GM19025 (cell line): ENCODE measurements at regions not wholly inside any gene's neighbourhood (a gene's known extent, or its start where the extent isn't known, plus 50 kb on each side); places are given as distances from the start of the nearest gene placed in this dataset.

Experiments used
- ATAC-seq: cut with Tn5 transposase; IDR thresholded peaks from one replicate; pipeline ENCODE4 v1.9.1; 2021; ENCODE audit warnings: mild to moderate bottlenecking, low read depth, moderate library complexity; ENCODE audit not compliant: unreplicated experiment

- ATAC-seq: no peak
These were observed 414.7 kb downstream of the KCTD12 start for GRCh38 chr13:76471486-76471885.

GRCh38 chr13:76470991-76471390, 415.2 kb downstream of the KCTD12 start:
- no peak for ATAC-seq

GRCh38 chr13:76466043-76466442, 420.2 kb downstream of the KCTD12 start:
- ATAC-seq: no peak

- no peak for ATAC-seq
These were observed 422.9 kb downstream of the KCTD12 start for GRCh38 chr13:76463314-76463713.

GRCh38 chr13:76461999-76462398, 424.2 kb downstream of the KCTD12 start:
- ATAC-seq: no peak

GRCh38 chr13:76461484-76461883, 424.7 kb downstream of the KCTD12 start:
- ATAC-seq: no peak

GRCh38 chr13:76459863-76460262, 426.3 kb downstream of the KCTD12 start:
- no peak for ATAC-seq

GRCh38 chr13:76455960-76456359, 430.2 kb downstream of the KCTD12 start:
- no peak for ATAC-seq

GRCh38 chr13:76454991-76455390, 431.2 kb downstream of the KCTD12 start:
- no peak for ATAC-seq

GRCh38 chr13:76449716-76450115, 436.5 kb downstream of the KCTD12 start:
- ATAC-seq: no peak

GRCh38 chr13:76446191-76446590, 440.0 kb downstream of the KCTD12 start:
- no peak for ATAC-seq

GRCh38 chr13:76440568-76440967, 445.6 kb downstream of the KCTD12 start:
- ATAC-seq: no peak

- no peak for ATAC-seq
These were observed 446.7 kb downstream of the KCTD12 start for GRCh38 chr13:76439546-76439945.

GRCh38 chr13:76438050-76438449, 448.2 kb downstream of the KCTD12 start:
- ATAC-seq: no peak

- ATAC-seq: no peak
These were observed 460.3 kb downstream of the KCTD12 start for GRCh38 chr13:76425935-76426334.

GRCh38 chr13:76421011-76421410, 465.2 kb downstream of the KCTD12 start:
- ATAC-seq: no peak

- ATAC-seq: no peak
These were observed 467.8 kb downstream of the KCTD12 start for GRCh38 chr13:76418404-76418803.

- no peak for ATAC-seq
These were observed 471.9 kb downstream of the KCTD12 start for GRCh38 chr13:76414320-76414719.

GRCh38 chr13:76406243-76406642, 480.0 kb downstream of the KCTD12 start:
- no peak for ATAC-seq

- ATAC-seq: no peak
These were observed 487.8 kb downstream of the KCTD12 start for GRCh38 chr13:76398425-76398824.

- ATAC-seq: no peak
These were observed 488.8 kb downstream of the KCTD12 start for GRCh38 chr13:76397413-76397812.

- ATAC-seq: no peak
These were observed 496.9 kb downstream of the KCTD12 start for GRCh38 chr13:76389321-76389720.

GRCh38 chr13:76387566-76387965, 498.6 kb downstream of the KCTD12 start:
- ATAC-seq: no peak
